ENCODE measurements at regions not wholly inside any gene's neighbourhood (a gene's known extent, or its start where the extent isn't known, plus 50 kb on each side); places are given as distances from the start of the nearest gene placed in this dataset.
"Not testable (repeated sequence)": the region's sequence is repeated elsewhere in the genome, so short reads cannot be mapped to it uniquely, and the experiment has no call there.

GRCh38 chr21:35275776-35276175 is 226.7 kb upstream of the RUNX1 start:
- no peak for DNase-seq

- DNase-seq: no peak
Observed at GRCh38 chr21:35274923-35275322, 225.8 kb upstream of the RUNX1 start.

DNA sequence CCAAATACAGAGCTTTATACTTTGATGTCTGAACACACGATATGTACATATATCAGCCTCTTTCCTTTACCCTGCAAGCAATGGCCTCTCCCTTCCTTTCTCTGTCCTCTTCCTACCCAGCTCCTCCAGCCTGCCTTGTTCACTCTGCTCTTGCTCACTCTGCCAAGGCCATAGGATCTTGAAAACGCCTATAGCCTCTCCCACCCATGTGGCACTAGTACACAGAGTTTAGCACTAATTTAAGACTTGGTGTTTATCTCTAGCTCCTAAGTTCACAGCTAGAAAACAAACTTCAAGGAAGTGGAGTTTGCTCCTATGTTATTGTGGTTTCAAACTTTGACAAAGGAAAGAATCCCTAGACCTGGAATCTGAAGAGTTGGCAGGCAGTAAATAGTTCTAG is 225.0 kb upstream of the RUNX1 start:
- no peak for DNase-seq

DNA sequence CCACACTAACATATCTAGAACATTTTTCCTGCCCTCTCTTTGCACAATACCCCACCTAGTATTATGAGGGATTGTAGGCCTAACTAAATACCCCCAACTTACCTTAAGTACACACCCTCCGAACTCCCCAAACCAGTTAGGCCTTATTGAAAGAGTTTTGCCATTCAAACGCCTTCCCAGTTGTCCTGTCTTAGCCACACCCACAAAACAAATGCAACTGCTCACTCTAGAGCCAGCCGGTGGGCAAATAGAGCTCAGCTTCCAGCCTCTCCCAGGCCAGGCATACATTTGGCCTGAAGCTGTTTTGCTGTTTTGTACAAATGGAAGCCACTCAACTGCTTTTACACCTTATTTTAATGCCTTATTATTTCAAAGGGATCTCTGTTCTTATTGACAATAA is 224.2 kb upstream of the RUNX1 start:
- DNase-seq: no peak

DNA sequence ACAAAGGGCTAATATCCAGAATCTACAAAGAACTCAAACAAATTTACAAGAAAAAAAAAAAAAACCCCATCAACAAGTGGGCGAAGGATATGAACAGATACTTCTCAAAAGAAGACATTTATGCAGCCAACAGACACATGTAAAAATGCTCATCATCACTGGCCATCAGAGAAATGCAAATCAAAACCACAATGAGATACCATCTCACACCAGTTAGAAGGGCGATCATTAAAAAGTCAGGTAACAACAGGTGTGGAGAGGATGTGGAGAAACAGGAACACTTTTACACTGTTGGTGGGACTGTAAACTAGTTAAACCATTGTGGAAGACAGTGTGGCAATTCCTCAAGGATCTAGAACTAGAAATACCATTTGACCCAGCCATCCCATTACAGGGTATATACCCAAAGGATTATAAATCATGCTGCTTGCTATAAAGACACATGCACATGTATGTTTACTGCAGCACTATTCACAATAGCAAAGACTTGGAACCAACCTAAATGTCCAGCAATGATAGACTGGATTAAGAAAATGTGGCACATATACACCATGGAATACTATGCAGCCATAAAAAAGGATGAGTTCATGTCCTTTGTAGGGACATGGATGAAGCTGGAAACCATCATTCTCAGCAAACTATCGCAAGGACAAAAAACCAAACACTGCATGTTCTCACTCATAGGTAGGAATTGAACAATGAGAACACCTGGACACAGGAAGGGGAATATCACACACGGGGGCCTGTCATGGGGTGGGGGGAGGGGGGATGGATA is 222.4 kb upstream of the RUNX1 start:
- not testable (repeated sequence) for DNase-seq

DNA sequence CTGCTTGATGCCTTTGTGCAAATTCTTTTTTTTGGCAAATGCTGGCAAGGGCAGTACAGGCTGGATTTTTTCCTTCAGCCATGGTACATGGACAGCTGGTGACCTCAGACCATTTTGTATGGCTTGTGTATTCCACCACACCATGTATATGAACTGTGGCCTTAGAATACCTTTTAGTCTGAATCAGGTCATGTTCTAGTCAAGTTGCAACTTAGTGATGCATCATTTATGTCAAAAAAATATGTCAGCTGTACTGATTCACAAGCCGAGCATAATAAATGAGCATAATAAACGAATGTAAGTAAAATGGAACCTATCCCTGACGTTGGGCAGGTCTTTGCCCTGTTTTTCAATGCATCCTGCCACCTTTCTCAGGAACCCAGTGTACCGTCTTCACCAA is 219.7 kb upstream of the RUNX1 start:
- no peak for DNase-seq

- DNase-seq: no peak
Observed at GRCh38 chr21:35268261-35268660, 219.2 kb upstream of the RUNX1 start.

- no peak for DNase-seq
Observed at GRCh38 chr21:35266546-35266945, 217.4 kb upstream of the RUNX1 start.

DNA sequence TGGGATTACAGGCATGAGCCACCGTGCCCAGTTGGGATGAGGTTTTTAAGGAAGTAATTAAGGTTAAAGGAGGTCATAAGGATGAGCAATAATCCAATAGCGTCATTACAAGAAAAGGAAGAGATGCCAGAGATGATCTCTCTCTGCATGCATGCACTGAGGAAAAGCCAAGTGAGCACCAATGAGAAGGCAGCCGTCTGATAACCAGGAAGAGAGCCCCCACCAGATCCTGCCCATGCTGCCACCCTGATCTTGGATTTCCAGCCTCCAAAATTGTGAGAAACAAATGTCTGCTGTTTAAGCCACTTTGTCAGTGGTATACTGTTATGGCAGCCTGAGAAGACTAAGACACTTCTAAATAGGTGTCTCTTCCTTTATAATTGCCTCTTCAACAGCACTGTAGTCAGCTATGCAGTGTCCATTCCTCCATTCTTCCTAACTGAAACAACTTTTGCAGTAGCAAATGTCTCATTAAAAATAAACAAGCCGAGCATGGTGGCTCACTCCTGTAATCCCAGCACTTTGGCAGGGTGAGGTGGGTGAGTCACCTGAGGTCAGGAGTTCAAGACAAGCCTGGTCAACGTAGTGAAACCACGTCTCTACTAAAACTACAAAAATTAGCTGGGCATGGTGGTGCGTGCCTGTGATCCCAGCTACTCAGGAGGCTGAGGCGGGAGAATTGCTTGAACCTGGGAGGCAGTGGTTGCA is 216.2 kb upstream of the RUNX1 start:
- no peak for DNase-seq

- no peak for DNase-seq
Observed at GRCh38 chr21:35259457-35259856, 210.4 kb upstream of the RUNX1 start.

GRCh38 chr21:35258521-35258920 is 209.4 kb upstream of the RUNX1 start:
- no peak for DNase-seq

GRCh38 chr21:35257413-35257812 is 208.3 kb upstream of the RUNX1 start:
- DNase-seq: no peak

GRCh38 chr21:35256468-35256988 is 207.4 kb upstream of the RUNX1 start:
- DNase-seq: no peak

DNA sequence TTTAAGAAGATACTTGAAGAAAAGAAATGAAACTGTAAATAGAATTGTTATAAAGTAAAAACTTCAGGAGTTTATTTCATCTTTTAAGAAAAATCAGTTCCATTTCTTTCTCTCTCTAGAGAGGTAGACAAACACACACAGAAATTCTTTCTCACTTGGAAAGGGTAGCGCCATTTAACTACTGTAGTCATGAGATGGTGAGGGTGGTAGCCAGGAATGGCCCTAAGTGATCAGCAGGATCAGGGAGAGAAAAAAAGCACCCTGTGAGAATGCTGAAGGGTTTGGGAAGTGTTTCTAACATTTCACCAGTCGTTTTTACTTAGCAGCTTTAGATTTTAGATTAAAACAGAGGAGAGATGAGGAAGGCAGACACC is 205.7 kb upstream of the RUNX1 start:
- DNase-seq: no peak

DNA sequence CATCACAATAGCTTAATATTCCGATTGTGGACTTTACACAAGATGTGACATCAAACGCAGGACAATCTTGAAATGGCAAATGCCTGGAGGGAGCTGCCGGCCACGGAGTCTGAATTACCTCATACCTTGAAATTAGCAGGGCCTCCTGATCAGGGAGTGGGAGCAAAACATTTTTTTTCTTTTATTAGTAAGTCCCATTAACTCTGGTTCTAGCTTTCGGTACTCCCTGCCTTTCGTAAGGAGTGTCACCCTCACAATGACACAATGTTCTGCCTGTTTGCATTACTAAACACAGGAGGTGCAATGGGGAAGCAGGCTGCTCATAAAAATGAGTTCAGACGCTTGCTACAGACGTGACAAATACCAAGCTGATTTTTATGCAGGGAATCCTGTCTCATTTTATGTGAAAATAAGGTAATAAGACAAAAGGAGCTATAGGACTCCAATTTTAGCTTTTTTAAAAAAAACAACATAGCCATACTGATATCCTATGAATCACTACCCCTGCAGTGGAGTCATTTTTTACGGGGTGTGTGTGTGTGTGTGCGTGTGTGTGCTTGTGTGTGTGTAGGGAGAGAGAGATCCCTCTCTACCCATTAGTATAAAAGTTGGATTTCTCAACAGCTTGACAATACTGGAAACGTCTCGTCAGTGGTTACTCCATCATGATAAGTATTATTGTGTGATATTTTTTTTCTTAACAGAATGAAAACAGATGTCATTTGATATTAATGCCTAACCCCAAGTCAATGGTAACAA is 205.1 kb upstream of the RUNX1 start:
- no peak for DNase-seq

DNA sequence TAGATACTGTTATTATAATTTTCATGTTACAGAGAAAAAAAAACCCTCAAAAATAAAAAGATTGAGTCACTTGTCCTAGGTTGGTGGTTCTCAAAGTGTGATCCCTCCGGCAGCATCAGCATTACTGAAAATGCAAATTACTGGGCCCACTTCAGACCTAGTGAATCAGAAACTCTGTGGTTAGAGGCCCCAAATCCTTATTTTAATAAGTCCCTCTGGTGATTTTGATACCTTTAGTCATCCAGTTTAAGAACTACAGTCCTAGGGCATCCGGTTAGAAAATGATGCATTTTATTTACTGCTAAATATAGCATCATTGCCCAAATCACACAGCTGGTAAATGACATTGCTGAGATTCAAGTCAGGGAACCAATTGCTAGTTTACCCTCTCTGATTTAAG is 203.7 kb upstream of the RUNX1 start:
- no peak for DNase-seq

GRCh38 chr21:35249636-35250035 is 200.5 kb upstream of the RUNX1 start:
- DNase-seq: no peak

- DNase-seq: no peak
Observed at GRCh38 chr21:35245879-35246278, 196.8 kb upstream of the RUNX1 start.

DNA sequence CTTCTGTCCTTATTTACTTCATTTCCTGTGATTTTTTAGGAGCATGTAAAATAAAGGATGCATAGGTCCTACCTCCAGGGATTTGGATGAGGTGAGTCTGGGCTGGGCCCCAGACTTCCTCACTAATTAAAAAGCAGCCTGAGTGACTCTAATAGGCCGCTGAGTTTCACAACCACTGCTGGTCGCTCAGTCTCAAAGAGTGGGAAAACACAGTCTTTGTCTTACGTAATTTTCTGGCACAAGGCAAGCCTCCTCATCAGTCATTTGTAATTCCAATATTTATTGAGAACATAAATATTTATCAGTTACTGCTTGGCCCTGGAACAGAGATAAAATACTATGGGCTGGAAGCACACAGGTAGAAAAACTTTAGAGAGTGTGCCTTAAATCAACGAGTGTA is 195.4 kb upstream of the RUNX1 start:
- DNase-seq: no peak

DNA sequence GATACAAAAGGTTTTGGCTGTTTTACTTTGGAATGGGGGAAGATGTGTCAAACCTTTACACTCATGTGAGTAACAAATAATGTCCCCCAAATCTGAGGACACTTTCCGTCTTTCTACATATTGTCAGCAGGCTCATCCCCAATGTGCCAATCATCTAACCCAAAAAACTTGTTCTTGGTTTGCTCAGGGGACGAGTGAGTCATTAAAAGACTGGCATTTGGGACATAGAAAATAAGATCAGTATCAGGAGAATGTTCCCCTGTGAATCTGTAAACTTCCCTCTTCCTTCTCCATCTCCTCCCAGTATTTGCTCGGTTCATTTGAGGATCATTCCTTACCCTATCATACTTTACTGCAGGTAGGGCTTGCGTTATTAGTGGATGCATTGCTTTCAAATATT is 194.1 kb upstream of the RUNX1 start:
- DNase-seq: no peak

GRCh38 chr21:35239811-35240219 is 190.7 kb upstream of the RUNX1 start:
- DNase-seq: no peak

GRCh38 chr21:35238119-35238518 is 189.0 kb upstream of the RUNX1 start:
- DNase-seq: no peak

DNA sequence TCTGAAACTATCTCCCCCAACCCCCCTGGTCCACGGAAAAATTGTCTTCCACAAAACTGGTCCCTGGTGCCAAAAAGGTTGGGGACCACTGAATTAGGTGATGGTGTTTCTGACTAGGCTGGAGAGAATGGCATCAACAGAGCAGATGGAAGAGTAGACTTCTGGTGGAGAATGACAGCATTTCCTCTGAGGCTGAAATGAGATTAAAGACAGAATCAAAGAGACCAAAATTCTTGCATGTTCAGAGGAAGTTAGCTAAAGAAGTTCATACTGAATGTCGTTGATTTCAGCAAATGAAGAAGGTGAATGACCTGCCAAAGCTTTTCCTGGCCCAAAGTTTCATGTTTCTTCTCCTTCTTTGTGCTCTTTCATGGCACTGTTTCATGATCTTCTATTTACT is 188.2 kb upstream of the RUNX1 start:
- no peak for DNase-seq

DNA sequence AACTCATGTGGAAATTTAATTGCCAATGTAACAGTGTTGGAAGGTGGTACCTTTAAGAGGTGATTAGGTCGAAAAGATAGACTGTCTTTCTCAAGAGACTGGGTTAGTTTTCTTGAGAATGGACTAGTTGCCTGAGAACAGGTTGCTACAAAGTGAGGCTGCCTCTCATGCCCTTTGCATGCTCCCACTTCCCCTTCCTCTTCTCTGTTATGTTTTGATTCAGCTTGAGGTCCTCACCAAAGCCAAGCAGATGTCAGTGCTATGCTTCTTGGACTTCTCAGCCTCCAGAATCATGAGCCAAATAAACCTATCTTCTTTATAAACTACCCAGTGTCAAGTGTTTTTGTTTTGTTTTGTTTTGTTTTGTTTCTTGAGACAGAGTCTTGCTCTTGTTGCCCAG is 187.0 kb upstream of the RUNX1 start:
- DNase-seq: no peak
